ENCODE measurements at regions not wholly inside any gene's neighbourhood (a gene's known extent, or its start where the extent isn't known, plus 50 kb on each side); places are given as distances from the start of the nearest gene placed in this dataset.

GRCh38 chr6:40906759-40907158 lies 132.3 kb downstream of the UNC5CL start:
- no peak for DNase-seq

GRCh38 chr6:40904583-40905194 lies 134.3 kb downstream of the UNC5CL start:
- no peak for DNase-seq

GRCh38 chr6:40903456-40903855 lies 135.6 kb downstream of the UNC5CL start:
- no peak for DNase-seq

- DNase-seq: no peak
Observed at GRCh38 chr6:40901322-40902055, 137.5 kb downstream of the UNC5CL start.

GRCh38 chr6:40900791-40901190 lies 138.2 kb downstream of the UNC5CL start:
- no peak for DNase-seq

- no peak for DNase-seq
Observed at GRCh38 chr6:40899684-40900155, 139.3 kb downstream of the UNC5CL start.

- no peak for DNase-seq
Observed at GRCh38 chr6:40898073-40898472, 140.9 kb downstream of the UNC5CL start.

GRCh38 chr6:40897390-40898003 lies 141.5 kb downstream of the UNC5CL start:
- DNase-seq: no peak

- DNase-seq: no peak
Observed at GRCh38 chr6:40896696-40897095, 142.3 kb downstream of the UNC5CL start.

GRCh38 chr6:40894962-40895799 lies 143.8 kb downstream of the UNC5CL start:
- no peak for DNase-seq

- no peak for DNase-seq
Observed at GRCh38 chr6:40893021-40893420, 146.0 kb downstream of the UNC5CL start.

GRCh38 chr6:40892223-40892622 lies 146.8 kb downstream of the UNC5CL start:
- no peak for DNase-seq

- DNase-seq: no peak
Observed at GRCh38 chr6:40891686-40892085, 147.3 kb downstream of the UNC5CL start.

- DNase-seq: no peak
Observed at GRCh38 chr6:40891131-40891530, 147.9 kb downstream of the UNC5CL start.

GRCh38 chr6:40889137-40889832 lies 149.7 kb downstream of the UNC5CL start:
- DNase-seq: no peak

GRCh38 chr6:40888456-40888990 lies 150.5 kb downstream of the UNC5CL start:
- no peak for DNase-seq

- DNase-seq: no peak
Observed at GRCh38 chr6:40887792-40888340, 151.2 kb downstream of the UNC5CL start.

GRCh38 chr6:40887079-40887791 lies 151.8 kb downstream of the UNC5CL start:
- no peak for DNase-seq

- DNase-seq: no peak
Observed at GRCh38 chr6:40885139-40885774, 153.8 kb downstream of the UNC5CL start.

GRCh38 chr6:40882323-40882997 lies 156.6 kb downstream of the UNC5CL start:
- no peak for DNase-seq
